SK-N-SH treated with all-trans-retinoic acid at 6 μM for 48 hours (cell line): ENCODE measurements at regions not wholly inside any gene's neighbourhood (a gene's known extent, or its start where the extent isn't known, plus 50 kb on each side); places are given as distances from the start of the nearest gene placed in this dataset.
"Not testable (repeated sequence)": the region's sequence is repeated elsewhere in the genome, so short reads cannot be mapped to it uniquely, and the experiment has no call there.

Experiments
- ATAC-seq: fragments of 200-7000 bp; cut with Tn5 transposase; 3 replicates; pipeline ENCODE4 v1.9.1; 2020; ENCODE audit warnings: mild to moderate bottlenecking, moderate library complexity
- ARNTL ChIP-seq: fragments of 450-650 bp; formaldehyde crosslinking; IDR thresholded peaks from 2 replicates; pipeline ENCODE4 v1.5.0; 2020; ENCODE audit warnings: low read depth, mild to moderate bottlenecking, moderate library complexity, borderline replicate concordance
- BACH2 ChIP-seq: fragments of 250-450 bp; sonication (Bioruptor Pico); IDR thresholded peaks from 2 replicates; pipeline ENCODE4 v1.9.0; 2021; ENCODE audit warnings: mild to moderate bottlenecking, borderline replicate concordance
- CSDC2 ChIP-seq: fragments of 250-450 bp; sonication (Bioruptor Pico); IDR thresholded peaks from 2 replicates; pipeline ENCODE4 v1.5.0; 2020; ENCODE audit warnings: mild to moderate bottlenecking, moderate library complexity
- GLIS3 ChIP-seq: fragments of 250-450 bp; sonication (Bioruptor Pico); IDR thresholded peaks from 2 replicates; pipeline ENCODE4 v1.5.0; 2020; ENCODE audit warnings: mild to moderate bottlenecking, moderate library complexity
- ISL1 ChIP-seq: fragments of 250-450 bp; sonication (Bioruptor Pico); IDR thresholded peaks from 2 replicates; pipeline ENCODE4 v2.1.2; 2022; ENCODE audit warnings: mild to moderate bottlenecking, moderate library complexity
- OSR1 ChIP-seq: fragments of 250-450 bp; sonication (Bioruptor Pico); IDR thresholded peaks from 2 replicates; pipeline ENCODE4 v1.8.0; 2022; ENCODE audit warnings: moderate library complexity, mild to moderate bottlenecking, inconsistent platforms
- RARB ChIP-seq: fragments of 250-450 bp; sonication (Bioruptor Pico); IDR thresholded peaks from 2 replicates; pipeline ENCODE4 v1.8.0; 2021; ENCODE audit warnings: mild to moderate bottlenecking, moderate library complexity
- SNAI2 ChIP-seq: fragments of 250-450 bp; sonication (Bioruptor Pico); IDR thresholded peaks from 2 replicates; pipeline ENCODE4 v1.5.0; 2020; ENCODE audit warnings: mild to moderate bottlenecking, moderate library complexity
- TCF4 ChIP-seq: fragments of 250-450 bp; sonication (Bioruptor Pico); IDR thresholded peaks from 2 replicates; pipeline ENCODE4 v1.8.0; 2021; ENCODE audit warnings: mild to moderate bottlenecking, moderate library complexity, borderline replicate concordance
- TOX ChIP-seq: fragments of 250-450 bp; sonication (Bioruptor Pico); IDR thresholded peaks from 2 replicates; pipeline ENCODE4 v1.8.0; 2021; ENCODE audit warnings: mild to moderate bottlenecking, moderate library complexity, borderline replicate concordance
- ZC3H10 ChIP-seq: fragments of 250-450 bp; sonication (Bioruptor Pico); IDR thresholded peaks from 2 replicates; pipeline ENCODE4 v1.5.1; 2021; ENCODE audit warnings: mild to moderate bottlenecking, moderate library complexity
- ZFP3 ChIP-seq: fragments of 250-450 bp; sonication (Bioruptor Pico); IDR thresholded peaks from 2 replicates; pipeline ENCODE4 v1.5.0; 2020; ENCODE audit warnings: mild to moderate bottlenecking, moderate library complexity
- ZFP30 ChIP-seq: fragments of 450-650 bp; formaldehyde crosslinking; IDR thresholded peaks from 2 replicates; pipeline ENCODE4 v1.5.0; 2022; ENCODE audit warnings: mild to moderate bottlenecking, moderate library complexity
- ZNF565 ChIP-seq: fragments of 450-650 bp; formaldehyde crosslinking; conservative IDR thresholded peaks from 2 replicates; pipeline ENCODE4 v1.5.0; 2020; ENCODE audit warnings: low read depth, mild to moderate bottlenecking, moderate library complexity
- ZNF70 ChIP-seq: fragments of 450-650 bp; formaldehyde crosslinking; IDR thresholded peaks from 2 replicates; pipeline ENCODE4 v1.5.0; 2020; ENCODE audit warnings: mild to moderate bottlenecking, moderate library complexity
- TF ChIP-seq, protein P1 (sequence below): fragments of 250-450 bp; sonication (Bioruptor Pico); IDR thresholded peaks from 2 replicates; pipeline ENCODE4 v1.5.0; 2020; ENCODE audit warnings: mild to moderate bottlenecking, moderate library complexity
- TF ChIP-seq, protein P2 (sequence below): fragments of 250-450 bp; sonication (Bioruptor Pico); IDR thresholded peaks from 2 replicates; pipeline ENCODE4 v1.8.0; 2020; ENCODE audit warnings: mild to moderate bottlenecking, moderate library complexity, borderline replicate concordance
- TF ChIP-seq, protein P3 (sequence below): fragments of 250-450 bp; sonication (Bioruptor Pico); IDR thresholded peaks from 2 replicates; pipeline ENCODE4 v1.8.0; 2021; ENCODE audit warnings: low read depth, mild to moderate bottlenecking, moderate library complexity, borderline replicate concordance
- TF ChIP-seq, protein P4 (sequence below): fragments of 250-450 bp; sonication (Bioruptor Pico); IDR thresholded peaks from 2 replicates; pipeline ENCODE4 v1.5.1; 2021; ENCODE audit warnings: mild to moderate bottlenecking, moderate library complexity
- TF ChIP-seq, protein P5 (sequence below): fragments of 250-450 bp; sonication (Bioruptor Pico); IDR thresholded peaks from 2 replicates; pipeline ENCODE4 v1.5.1; 2020; ENCODE audit warnings: low read depth, mild to moderate bottlenecking, moderate library complexity

DNA sequence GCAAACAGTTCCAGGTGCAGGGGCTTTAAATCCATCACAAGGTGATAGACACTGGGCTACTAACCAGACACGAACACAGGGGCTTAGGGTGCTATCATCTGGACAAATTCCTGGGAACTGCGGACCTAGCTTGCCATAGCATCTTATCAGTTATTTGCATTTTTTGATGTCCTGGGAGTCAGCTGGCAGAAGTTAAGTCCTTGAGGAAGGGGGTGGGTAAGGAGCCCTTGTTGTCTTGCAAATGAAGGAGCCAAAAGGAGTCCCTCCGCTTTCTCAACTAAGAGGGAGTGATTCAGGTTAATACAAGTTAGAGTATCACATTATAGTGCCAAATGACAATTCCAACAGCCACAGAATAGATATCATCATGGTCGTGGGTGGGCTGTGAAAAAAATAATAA, 108.9 kb downstream of the NPAP1 start:
- ATAC-seq = no peak
- TF ChIP-seq ARNTL (CRISPR knock-in tag) = no peak
- no peak for TF ChIP-seq CSDC2 (CRISPR knock-in tag)
- TF ChIP-seq ZC3H10 = no peak
- TF ChIP-seq, protein P1, sequence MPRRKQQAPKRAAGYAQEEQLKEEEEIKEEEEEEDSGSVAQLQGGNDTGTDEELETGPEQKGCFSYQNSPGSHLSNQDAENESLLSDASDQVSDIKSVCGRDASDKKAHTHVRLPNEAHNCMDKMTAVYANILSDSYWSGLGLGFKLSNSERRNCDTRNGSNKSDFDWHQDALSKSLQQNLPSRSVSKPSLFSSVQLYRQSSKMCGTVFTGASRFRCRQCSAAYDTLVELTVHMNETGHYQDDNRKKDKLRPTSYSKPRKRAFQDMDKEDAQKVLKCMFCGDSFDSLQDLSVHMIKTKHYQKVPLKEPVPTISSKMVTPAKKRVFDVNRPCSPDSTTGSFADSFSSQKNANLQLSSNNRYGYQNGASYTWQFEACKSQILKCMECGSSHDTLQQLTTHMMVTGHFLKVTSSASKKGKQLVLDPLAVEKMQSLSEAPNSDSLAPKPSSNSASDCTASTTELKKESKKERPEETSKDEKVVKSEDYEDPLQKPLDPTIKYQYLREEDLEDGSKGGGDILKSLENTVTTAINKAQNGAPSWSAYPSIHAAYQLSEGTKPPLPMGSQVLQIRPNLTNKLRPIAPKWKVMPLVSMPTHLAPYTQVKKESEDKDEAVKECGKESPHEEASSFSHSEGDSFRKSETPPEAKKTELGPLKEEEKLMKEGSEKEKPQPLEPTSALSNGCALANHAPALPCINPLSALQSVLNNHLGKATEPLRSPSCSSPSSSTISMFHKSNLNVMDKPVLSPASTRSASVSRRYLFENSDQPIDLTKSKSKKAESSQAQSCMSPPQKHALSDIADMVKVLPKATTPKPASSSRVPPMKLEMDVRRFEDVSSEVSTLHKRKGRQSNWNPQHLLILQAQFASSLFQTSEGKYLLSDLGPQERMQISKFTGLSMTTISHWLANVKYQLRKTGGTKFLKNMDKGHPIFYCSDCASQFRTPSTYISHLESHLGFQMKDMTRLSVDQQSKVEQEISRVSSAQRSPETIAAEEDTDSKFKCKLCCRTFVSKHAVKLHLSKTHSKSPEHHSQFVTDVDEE = no peak
- TF ChIP-seq ZNF565 (CRISPR knock-in tag) = no peak
- TF ChIP-seq TOX (CRISPR knock-in tag) = no peak
- TF ChIP-seq SNAI2 = no peak
- TF ChIP-seq ISL1 (CRISPR knock-in tag) = no peak
- TF ChIP-seq RARB (CRISPR knock-in tag) = no peak
- TF ChIP-seq ZNF70 (CRISPR knock-in tag) = no peak
- no peak for TF ChIP-seq OSR1 (CRISPR knock-in tag)
- TF ChIP-seq, protein P2, sequence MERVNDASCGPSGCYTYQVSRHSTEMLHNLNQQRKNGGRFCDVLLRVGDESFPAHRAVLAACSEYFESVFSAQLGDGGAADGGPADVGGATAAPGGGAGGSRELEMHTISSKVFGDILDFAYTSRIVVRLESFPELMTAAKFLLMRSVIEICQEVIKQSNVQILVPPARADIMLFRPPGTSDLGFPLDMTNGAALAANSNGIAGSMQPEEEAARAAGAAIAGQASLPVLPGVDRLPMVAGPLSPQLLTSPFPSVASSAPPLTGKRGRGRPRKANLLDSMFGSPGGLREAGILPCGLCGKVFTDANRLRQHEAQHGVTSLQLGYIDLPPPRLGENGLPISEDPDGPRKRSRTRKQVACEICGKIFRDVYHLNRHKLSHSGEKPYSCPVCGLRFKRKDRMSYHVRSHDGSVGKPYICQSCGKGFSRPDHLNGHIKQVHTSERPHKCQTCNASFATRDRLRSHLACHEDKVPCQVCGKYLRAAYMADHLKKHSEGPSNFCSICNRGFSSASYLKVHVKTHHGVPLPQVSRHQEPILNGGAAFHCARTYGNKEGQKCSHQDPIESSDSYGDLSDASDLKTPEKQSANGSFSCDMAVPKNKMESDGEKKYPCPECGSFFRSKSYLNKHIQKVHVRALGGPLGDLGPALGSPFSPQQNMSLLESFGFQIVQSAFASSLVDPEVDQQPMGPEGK (CRISPR knock-in tag) = no peak
- TF ChIP-seq, protein P3, sequence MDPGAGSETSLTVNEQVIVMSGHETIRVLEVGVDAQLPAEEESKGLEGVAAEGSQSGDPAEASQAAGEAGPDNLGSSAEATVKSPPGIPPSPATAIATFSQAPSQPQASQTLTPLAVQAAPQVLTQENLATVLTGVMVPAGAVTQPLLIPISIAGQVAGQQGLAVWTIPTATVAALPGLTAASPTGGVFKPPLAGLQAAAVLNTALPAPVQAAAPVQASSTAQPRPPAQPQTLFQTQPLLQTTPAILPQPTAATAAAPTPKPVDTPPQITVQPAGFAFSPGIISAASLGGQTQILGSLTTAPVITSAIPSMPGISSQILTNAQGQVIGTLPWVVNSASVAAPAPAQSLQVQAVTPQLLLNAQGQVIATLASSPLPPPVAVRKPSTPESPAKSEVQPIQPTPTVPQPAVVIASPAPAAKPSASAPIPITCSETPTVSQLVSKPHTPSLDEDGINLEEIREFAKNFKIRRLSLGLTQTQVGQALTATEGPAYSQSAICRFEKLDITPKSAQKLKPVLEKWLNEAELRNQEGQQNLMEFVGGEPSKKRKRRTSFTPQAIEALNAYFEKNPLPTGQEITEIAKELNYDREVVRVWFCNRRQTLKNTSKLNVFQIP (CRISPR knock-in tag) = no peak
- TF ChIP-seq, protein P4, sequence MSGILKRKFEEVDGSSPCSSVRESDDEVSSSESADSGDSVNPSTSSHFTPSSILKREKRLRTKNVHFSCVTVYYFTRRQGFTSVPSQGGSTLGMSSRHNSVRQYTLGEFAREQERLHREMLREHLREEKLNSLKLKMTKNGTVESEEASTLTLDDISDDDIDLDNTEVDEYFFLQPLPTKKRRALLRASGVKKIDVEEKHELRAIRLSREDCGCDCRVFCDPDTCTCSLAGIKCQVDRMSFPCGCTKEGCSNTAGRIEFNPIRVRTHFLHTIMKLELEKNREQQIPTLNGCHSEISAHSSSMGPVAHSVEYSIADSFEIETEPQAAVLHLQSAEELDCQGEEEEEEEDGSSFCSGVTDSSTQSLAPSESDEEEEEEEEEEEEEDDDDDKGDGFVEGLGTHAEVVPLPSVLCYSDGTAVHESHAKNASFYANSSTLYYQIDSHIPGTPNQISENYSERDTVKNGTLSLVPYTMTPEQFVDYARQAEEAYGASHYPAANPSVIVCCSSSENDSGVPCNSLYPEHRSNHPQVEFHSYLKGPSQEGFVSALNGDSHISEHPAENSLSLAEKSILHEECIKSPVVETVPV (CRISPR knock-in tag) = no peak
- no peak for TF ChIP-seq GLIS3 (CRISPR knock-in tag)
- TF ChIP-seq BACH2 = no peak
- no peak for TF ChIP-seq ZFP3 (CRISPR knock-in tag)
- TF ChIP-seq, protein P5, sequence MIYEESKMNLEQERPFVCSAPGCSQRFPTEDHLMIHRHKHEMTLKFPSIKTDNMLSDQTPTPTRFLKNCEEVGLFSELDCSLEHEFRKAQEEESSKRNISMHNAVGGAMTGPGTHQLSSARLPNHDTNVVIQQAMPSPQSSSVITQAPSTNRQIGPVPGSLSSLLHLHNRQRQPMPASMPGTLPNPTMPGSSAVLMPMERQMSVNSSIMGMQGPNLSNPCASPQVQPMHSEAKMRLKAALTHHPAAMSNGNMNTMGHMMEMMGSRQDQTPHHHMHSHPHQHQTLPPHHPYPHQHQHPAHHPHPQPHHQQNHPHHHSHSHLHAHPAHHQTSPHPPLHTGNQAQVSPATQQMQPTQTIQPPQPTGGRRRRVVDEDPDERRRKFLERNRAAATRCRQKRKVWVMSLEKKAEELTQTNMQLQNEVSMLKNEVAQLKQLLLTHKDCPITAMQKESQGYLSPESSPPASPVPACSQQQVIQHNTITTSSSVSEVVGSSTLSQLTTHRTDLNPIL (CRISPR knock-in tag) = no peak
- TF ChIP-seq TCF4 (CRISPR knock-in tag) = no peak

DNA sequence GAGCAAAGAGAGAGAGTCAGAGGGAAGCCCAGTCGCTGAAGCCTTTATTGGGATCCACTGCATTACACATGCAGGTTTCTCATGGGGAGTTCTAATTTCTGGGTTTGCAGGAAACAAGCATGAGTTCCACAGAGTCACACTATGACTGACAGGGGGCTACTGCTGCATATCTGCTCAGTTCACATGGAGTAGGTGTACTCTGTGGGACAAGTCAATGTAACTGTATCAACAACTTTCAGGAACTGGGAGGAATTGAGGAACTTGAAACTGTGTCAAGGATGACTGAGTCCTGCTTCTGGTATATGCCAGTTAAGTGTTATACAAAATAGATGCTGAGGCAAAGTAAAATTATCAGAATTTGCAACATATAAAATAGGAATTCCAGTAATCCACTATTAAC, 110.8 kb downstream of the NPAP1 start:
- ATAC-seq = no peak
- no peak for TF ChIP-seq CSDC2 (CRISPR knock-in tag)
- TF ChIP-seq SNAI2 = no peak
- TF ChIP-seq, protein P2 (CRISPR knock-in tag) = no peak
- no peak for TF ChIP-seq TOX (CRISPR knock-in tag)
- TF ChIP-seq, protein P5 (CRISPR knock-in tag) = no peak
- no peak for TF ChIP-seq ZNF70 (CRISPR knock-in tag)
- no peak for TF ChIP-seq ZFP30 (CRISPR knock-in tag)
- TF ChIP-seq, all 23 proteins: peak for 0

DNA sequence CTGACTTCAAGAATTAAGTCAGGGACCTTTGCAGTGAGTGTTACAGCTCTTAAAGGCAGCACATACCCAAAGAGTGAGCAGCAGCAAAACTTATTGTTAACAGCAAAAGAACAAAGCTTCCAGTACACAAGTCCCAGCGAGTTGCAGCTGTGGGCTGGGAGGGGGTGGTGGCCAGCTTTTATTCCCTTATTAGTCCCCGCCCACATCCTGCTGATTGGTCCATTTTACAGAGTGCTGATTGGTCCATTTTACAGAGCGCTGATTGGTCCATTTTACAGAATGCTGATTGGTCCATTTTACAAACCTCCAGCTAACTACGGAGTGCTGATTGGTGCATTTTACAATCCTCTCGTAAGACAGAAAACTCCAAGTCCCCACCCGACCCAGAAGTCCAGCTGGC, 127.0 kb downstream of the NPAP1 start:
- not testable (repeated sequence) for ATAC-seq
